DND-41 (cell line): ENCODE measurements at regions not wholly inside any gene's neighbourhood (a gene's known extent, or its start where the extent isn't known, plus 50 kb on each side); places are given as distances from the start of the nearest gene placed in this dataset.

Source experiments
- ATAC-seq: fragments of 200-7000 bp; cut with Tn5 transposase; 3 replicates; pipeline ENCODE4 v1.9.1; 2021; ENCODE audit warnings: low read depth; ENCODE audit not compliant: insufficient read depth
- DNase-seq: peaks from one replicate; pipeline ENCODE4 v3.0.0-alpha.2; 2020
- H2AFZ ChIP-seq: 2 replicates; pipeline ENCODE4 v1.6.0; 2012; ENCODE audit warnings: low read depth, low read length
- H3K27ac ChIP-seq: 2 replicates; pipeline ENCODE4 v1.5.1; 2012; ENCODE audit warnings: low read length, inconsistent platforms
- H3K27me3 ChIP-seq: fragments of 200-600 bp; sonication (generic); 2 replicates; pipeline ENCODE4 v1.6.0; 2012; ENCODE audit warnings: low read length, mild to moderate bottlenecking, inconsistent platforms; ENCODE audit not compliant: insufficient read depth, poor library complexity
- H3K36me3 ChIP-seq: 2 replicates; pipeline ENCODE4 v1.5.1; 2012; ENCODE audit warnings: low read length, inconsistent platforms; ENCODE audit not compliant: insufficient read depth
- H3K4me1 ChIP-seq: 2 replicates; pipeline ENCODE4 v1.5.1; 2012; ENCODE audit warnings: mild to moderate bottlenecking, low read length; ENCODE audit not compliant: insufficient read depth
- H3K4me2 ChIP-seq: 2 replicates; pipeline ENCODE4 v1.6.0; 2012; ENCODE audit warnings: mild to moderate bottlenecking, moderate library complexity, low read length, inconsistent platforms; ENCODE audit not compliant: insufficient read depth
- H3K4me3 ChIP-seq, 2 experiments: fragments of 200-600 bp in 1 of 2; shearing (Covaris generic) in 1 of 2; 2 replicates each; pipeline ENCODE4 v1.5.1; 2012 to 2016; ENCODE audit warnings: inconsistent platforms in 2 of 2, low read length in 2 of 2, mild to moderate bottlenecking in 2 of 2, low read depth in 1 of 2, moderate library complexity in 1 of 2
- H3K79me2 ChIP-seq: 2 replicates; pipeline ENCODE4 v1.6.0; 2012; ENCODE audit warnings: low read length, inconsistent platforms; ENCODE audit not compliant: insufficient read depth
- H3K9ac ChIP-seq: 2 replicates; pipeline ENCODE4 v1.6.0; 2012; ENCODE audit warnings: low read depth, mild to moderate bottlenecking, inconsistent platforms, low read length, moderate library complexity
- H3K9me3 ChIP-seq: 2 replicates; pipeline ENCODE4 v1.5.1; 2012; ENCODE audit warnings: low read length, moderate library complexity, mild to moderate bottlenecking, inconsistent platforms; ENCODE audit not compliant: insufficient read depth, severe bottlenecking
- H4K20me1 ChIP-seq: 2 replicates; pipeline ENCODE4 v1.6.0; 2012; ENCODE audit warnings: low read length; ENCODE audit not compliant: insufficient read depth
- EZH2 ChIP-seq: IDR thresholded peaks from 3 replicates; pipeline ENCODE4 v1.6.1; 2012; ENCODE audit warnings: borderline replicate concordance, low read depth, mild to moderate bottlenecking, moderate library complexity, low read length, inconsistent platforms; ENCODE audit not compliant: severe bottlenecking
- TF ChIP-seq, protein P1 (sequence below): IDR thresholded peaks from 2 replicates; pipeline ENCODE4 v1.5.1; 2012; ENCODE audit warnings: borderline replicate concordance, low read length, moderate library complexity, mild to moderate bottlenecking; ENCODE audit not compliant: poor library complexity, severe bottlenecking; ENCODE audit errors: extremely low read depth

DNA sequence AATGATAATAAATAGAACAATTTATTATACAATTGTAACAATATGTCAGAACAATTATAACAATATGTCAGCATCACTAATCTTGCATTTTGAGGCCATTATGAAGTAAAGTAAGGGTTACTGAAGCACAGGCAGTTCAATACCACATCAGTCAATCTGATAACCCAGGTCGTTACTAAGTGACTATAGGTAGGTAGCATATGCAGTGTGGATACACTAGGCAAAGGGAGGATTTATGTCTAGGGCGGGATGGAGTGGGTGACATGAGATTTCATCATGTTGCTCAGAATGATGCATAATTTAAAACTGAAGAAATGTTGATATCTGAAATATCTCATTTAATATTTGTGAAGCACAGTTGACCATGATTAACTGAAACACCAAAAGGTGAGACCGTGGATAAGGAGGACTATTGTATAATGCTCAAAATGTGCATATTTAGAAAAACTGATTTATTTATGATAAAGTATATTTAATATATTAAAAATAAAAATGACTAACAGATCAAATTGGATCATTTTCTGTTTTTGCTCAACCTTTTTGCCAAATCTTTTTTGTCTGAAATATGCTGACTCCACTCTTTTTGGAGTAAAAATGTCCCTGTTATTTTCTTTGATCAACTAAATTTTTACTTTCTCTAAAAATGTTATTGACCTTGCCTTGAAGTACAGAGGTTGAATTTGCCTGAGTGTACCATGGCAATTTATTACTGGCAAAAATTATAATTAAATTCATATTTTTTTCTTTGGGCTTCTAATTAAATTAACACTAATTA lies 1189.4 kb upstream of the USP15 start:
- DNase-seq = no peak

DNA sequence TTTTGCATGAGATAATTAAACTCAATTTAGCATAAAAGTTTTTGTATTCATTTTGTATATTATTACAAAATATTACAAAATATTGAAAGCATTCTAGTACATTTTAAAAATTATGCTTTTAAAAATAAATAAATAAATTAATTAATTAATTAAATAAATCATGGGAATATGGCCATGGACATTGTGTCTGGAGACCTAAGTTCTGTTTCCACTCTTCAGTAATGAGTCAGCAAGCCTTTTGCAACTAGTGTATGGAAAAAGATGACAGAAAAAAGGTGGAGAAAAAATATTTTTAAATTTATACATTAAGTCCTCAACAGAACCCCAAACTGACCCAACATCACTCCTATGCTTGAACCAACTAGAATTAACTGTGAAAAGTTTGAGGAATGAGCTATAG lies 1187.5 kb upstream of the USP15 start:
- no peaks in the 10 kb centered on the region for H3K4me1 ChIP-seq
- no peaks in the 10 kb centered on the region for H4K20me1 ChIP-seq
- no peak overlapping the region for H3K27ac ChIP-seq
- no peak overlapping the region for H3K9ac ChIP-seq
- ATAC-seq (no peak), DNase-seq (no peak)
- no peak overlapping the region for H3K4me3 ChIP-seq
- no peaks in the 10 kb centered on the region for H3K9me3 ChIP-seq
- no peak overlapping the region for H3K4me2 ChIP-seq
- H3K36me3 ChIP-seq = no peaks in the 10 kb centered on the region
- H3K79me2 ChIP-seq = no peaks in the 10 kb centered on the region
- TF ChIP-seq EZH2 = no peak
- TF ChIP-seq, protein P1, sequence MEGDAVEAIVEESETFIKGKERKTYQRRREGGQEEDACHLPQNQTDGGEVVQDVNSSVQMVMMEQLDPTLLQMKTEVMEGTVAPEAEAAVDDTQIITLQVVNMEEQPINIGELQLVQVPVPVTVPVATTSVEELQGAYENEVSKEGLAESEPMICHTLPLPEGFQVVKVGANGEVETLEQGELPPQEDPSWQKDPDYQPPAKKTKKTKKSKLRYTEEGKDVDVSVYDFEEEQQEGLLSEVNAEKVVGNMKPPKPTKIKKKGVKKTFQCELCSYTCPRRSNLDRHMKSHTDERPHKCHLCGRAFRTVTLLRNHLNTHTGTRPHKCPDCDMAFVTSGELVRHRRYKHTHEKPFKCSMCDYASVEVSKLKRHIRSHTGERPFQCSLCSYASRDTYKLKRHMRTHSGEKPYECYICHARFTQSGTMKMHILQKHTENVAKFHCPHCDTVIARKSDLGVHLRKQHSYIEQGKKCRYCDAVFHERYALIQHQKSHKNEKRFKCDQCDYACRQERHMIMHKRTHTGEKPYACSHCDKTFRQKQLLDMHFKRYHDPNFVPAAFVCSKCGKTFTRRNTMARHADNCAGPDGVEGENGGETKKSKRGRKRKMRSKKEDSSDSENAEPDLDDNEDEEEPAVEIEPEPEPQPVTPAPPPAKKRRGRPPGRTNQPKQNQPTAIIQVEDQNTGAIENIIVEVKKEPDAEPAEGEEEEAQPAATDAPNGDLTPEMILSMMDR = no peak
- H3K27me3 ChIP-seq = no peaks in the 10 kb centered on the region
- H2AFZ ChIP-seq = no peak overlapping the region

More for the DNA sequence above, 1189.4 kb upstream of the USP15 start:
- no peak for TF ChIP-seq EZH2
- TF ChIP-seq, protein P1 = no peak
- Histone ChIP-seq H3K27me3 (no peaks in the 10 kb centered on the region), H3K9me3 (no peaks in the 10 kb centered on the region), H2AFZ (no peak overlapping the region), H3K4me3 (no peak overlapping the region), H3K4me1 (no peaks in the 10 kb centered on the region), H4K20me1 (no peaks in the 10 kb centered on the region), H3K79me2 (no peaks in the 10 kb centered on the region), H3K36me3 (no peaks in the 10 kb centered on the region), H3K9ac (no peak overlapping the region), H3K4me2 (no peak overlapping the region), H3K27ac (no peak overlapping the region)
- ATAC-seq = no peak

DNA sequence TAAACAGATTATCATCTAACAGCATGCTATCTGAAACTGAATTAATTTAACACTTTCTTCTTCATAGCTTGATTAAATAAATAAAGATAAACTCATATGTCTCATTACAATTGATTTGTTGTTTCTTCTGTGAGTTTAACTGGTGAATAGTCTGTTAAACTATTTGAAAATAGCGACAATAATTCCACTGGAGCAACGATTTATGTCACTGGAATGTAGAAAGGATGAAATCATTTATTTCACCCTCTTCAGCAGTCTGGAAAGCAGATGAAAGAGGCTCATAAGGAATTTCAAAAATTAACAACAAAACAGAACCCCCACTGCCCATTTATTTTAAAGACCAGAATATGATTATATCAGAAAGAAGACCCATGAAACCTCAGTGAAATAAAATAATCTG lies 1165.1 kb upstream of the USP15 start:
- no peak overlapping the region for H3K9ac ChIP-seq
- H3K36me3 ChIP-seq = no peaks in the 10 kb centered on the region
- no peaks in the 10 kb centered on the region for H3K27me3 ChIP-seq
- H3K9me3 ChIP-seq = peaks cover 4% of the 10 kb centered on the region
- no peaks in the 10 kb centered on the region for H4K20me1 ChIP-seq
- ATAC-seq (no peak), DNase-seq (no peak)
- TF ChIP-seq EZH2 = no peak
- TF ChIP-seq, protein P1 = no peak
- H3K79me2 ChIP-seq = no peaks in the 10 kb centered on the region
- H3K4me2 ChIP-seq = no peak overlapping the region
- no peak overlapping the region for H3K4me3 ChIP-seq
- H3K4me1 ChIP-seq = no peaks in the 10 kb centered on the region
- no peak overlapping the region for H3K27ac ChIP-seq
- H2AFZ ChIP-seq = no peak overlapping the region
